RWPE2 (cell line): ENCODE measurements at regions not wholly inside any gene's neighbourhood (a gene's known extent, or its start where the extent isn't known, plus 50 kb on each side); places are given as distances from the start of the nearest gene placed in this dataset.
A peak's percentile ranks its signal among the peaks of the same experiment; 100 is the strongest.

Experiments used
- ATAC-seq: fragments of 200-7000 bp; cut with Tn5 transposase; 3 replicates; pipeline ENCODE4 v1.9.1; 2021; ENCODE audit warnings: low read depth
- DNase-seq: peaks from one replicate; pipeline ENCODE4 v3.0.0-alpha.2; 2020; ENCODE audit warnings: low spot score
- H3K27ac ChIP-seq: fragments of 450-650 bp; 2 replicates; pipeline ENCODE4 v1.5.1; 2017; ENCODE audit warnings: mild to moderate bottlenecking; ENCODE audit not compliant: poor library complexity, severe bottlenecking
- H3K27me3 ChIP-seq: fragments of 250-450 bp; sonication (Bioruptor Pico); 2 replicates; pipeline ENCODE4 v1.5.1; 2021; ENCODE audit warnings: mild to moderate bottlenecking, moderate library complexity; ENCODE audit not compliant: insufficient read depth, poor library complexity, severe bottlenecking
- H3K36me3 ChIP-seq: fragments of 250-450 bp; sonication (Bioruptor Pico); 2 replicates; pipeline ENCODE4 v1.5.1; 2020; ENCODE audit warnings: low read depth, mild to moderate bottlenecking, moderate library complexity
- H3K4me1 ChIP-seq: fragments of 250-450 bp; sonication (Bioruptor Pico); 2 replicates; pipeline ENCODE4 v1.5.1; 2021; ENCODE audit warnings: mild to moderate bottlenecking, moderate library complexity; ENCODE audit not compliant: insufficient read depth, poor library complexity, severe bottlenecking
- H3K4me3 ChIP-seq: fragments of 250-450 bp; sonication (Bioruptor Pico); 2 replicates; pipeline ENCODE4 v1.5.1; 2021; ENCODE audit warnings: mild to moderate bottlenecking, moderate library complexity; ENCODE audit not compliant: severe bottlenecking
- H3K9me3 ChIP-seq: fragments of 250-450 bp; sonication (Bioruptor Pico); 2 replicates; pipeline ENCODE4 v1.5.1; 2021; ENCODE audit warnings: mild to moderate bottlenecking, moderate library complexity; ENCODE audit not compliant: severe bottlenecking
- CTCF ChIP-seq: fragments of 450-650 bp; IDR thresholded peaks from one replicate; pipeline ENCODE4 v1.5.1; 2017; ENCODE audit warnings: mild to moderate bottlenecking, moderate library complexity; ENCODE audit not compliant: poor library complexity, severe bottlenecking

GRCh38 chr3:124217542-124217941, 225.6 kb upstream of the ROPN1 start:
- H3K4me1 ChIP-seq: no peaks in the 10 kb centered on the region
- no peak for DNase-seq
- TF ChIP-seq CTCF: no peak
- no peak overlapping the region for H3K27ac ChIP-seq
- ATAC-seq: peak; percentile 61; the same call in 2 of the 3 replicates
- no peaks in the 10 kb centered on the region for H3K9me3 ChIP-seq
- no peak overlapping the region for H3K4me3 ChIP-seq
- H3K27me3 ChIP-seq: no peaks in the 10 kb centered on the region
- H3K36me3 ChIP-seq: no peaks in the 10 kb centered on the region

GRCh38 chr3:124221422-124221821, 229.5 kb upstream of the ROPN1 start:
- DNase-seq (no peak), ATAC-seq (peak; percentile 35; the same call in 1 of the 3 replicates)
- Histone ChIP-seq H3K4me3 (no peak overlapping the region), H3K27ac (no peak overlapping the region), H3K4me1 (no peaks in the 10 kb centered on the region), H3K36me3 (no peaks in the 10 kb centered on the region), H3K27me3 (peaks cover 3% of the 10 kb centered on the region), H3K9me3 (no peaks in the 10 kb centered on the region)
- no peak for TF ChIP-seq CTCF

GRCh38 chr3:124223853-124224252, 231.9 kb upstream of the ROPN1 start:
- no peak overlapping the region for H3K4me3 ChIP-seq
- no peak for TF ChIP-seq CTCF
- H3K27me3 ChIP-seq: peaks cover 3% of the 10 kb centered on the region
- no peak for ATAC-seq
- no peak overlapping the region for H3K27ac ChIP-seq
- no peaks in the 10 kb centered on the region for H3K36me3 ChIP-seq
- H3K9me3 ChIP-seq: no peaks in the 10 kb centered on the region
- no peaks in the 10 kb centered on the region for H3K4me1 ChIP-seq
- DNase-seq: no peak

GRCh38 chr3:124227150-124227630, 235.3 kb upstream of the ROPN1 start:
- H3K27ac ChIP-seq: no peak overlapping the region
- no peaks in the 10 kb centered on the region for H3K36me3 ChIP-seq
- no peak overlapping the region for H3K4me3 ChIP-seq
- ATAC-seq (no peak), DNase-seq (no peak)
- no peaks in the 10 kb centered on the region for H3K4me1 ChIP-seq
- no peaks in the 10 kb centered on the region for H3K9me3 ChIP-seq
- H3K27me3 ChIP-seq: peaks cover 9% of the 10 kb centered on the region
- TF ChIP-seq CTCF: no peak

GRCh38 chr3:124229420-124229819, 237.5 kb upstream of the ROPN1 start:
- ATAC-seq (peak; percentile 41; the same call in 1 of the 3 replicates), DNase-seq (no peak)
- peaks cover 19% of the 10 kb centered on the region for H3K27me3 ChIP-seq

More at GRCh38 chr3:124229420-124229819, 237.5 kb upstream of the ROPN1 start:
- H3K9me3 ChIP-seq: no peaks in the 10 kb centered on the region
- H3K4me3 ChIP-seq: no peak overlapping the region
- no peaks in the 10 kb centered on the region for H3K4me1 ChIP-seq
- no peak for TF ChIP-seq CTCF
- H3K27ac ChIP-seq: no peak overlapping the region
- no peaks in the 10 kb centered on the region for H3K36me3 ChIP-seq
